GM21723 (cell line): ENCODE measurements at regions not wholly inside any gene's neighbourhood (a gene's known extent, or its start where the extent isn't known, plus 50 kb on each side); places are given as distances from the start of the nearest gene placed in this dataset.

ENCODE experiments used
- ATAC-seq: cut with Tn5 transposase; IDR thresholded peaks from one replicate; pipeline ENCODE4 v1.9.1; 2021; ENCODE audit warnings: mild to moderate bottlenecking, moderate library complexity; ENCODE audit not compliant: unreplicated experiment

GRCh38 chr3:124563376-124563775, 166.9 kb upstream of the UMPS start:
- no peak for ATAC-seq

- ATAC-seq: no peak
These were observed 165.2 kb upstream of the UMPS start for GRCh38 chr3:124565013-124565412.

GRCh38 chr3:124565551-124565950, 164.7 kb upstream of the UMPS start:
- ATAC-seq: no peak

- no peak for ATAC-seq
These were observed 163.6 kb upstream of the UMPS start for GRCh38 chr3:124566701-124567100.

GRCh38 chr3:124567179-124567578, 163.1 kb upstream of the UMPS start:
- no peak for ATAC-seq

- ATAC-seq: no peak
These were observed 160.5 kb upstream of the UMPS start for GRCh38 chr3:124569761-124570160.

- ATAC-seq: no peak
These were observed 160.0 kb upstream of the UMPS start for GRCh38 chr3:124570232-124570631.

- no peak for ATAC-seq
These were observed 157.3 kb upstream of the UMPS start for GRCh38 chr3:124572851-124573405.

GRCh38 chr3:124574012-124574411, 156.2 kb upstream of the UMPS start:
- no peak for ATAC-seq

- peak; percentile 60 for ATAC-seq
These were observed 153.4 kb upstream of the UMPS start for GRCh38 chr3:124576565-124577493.

GRCh38 chr3:124577494-124578167, 152.6 kb upstream of the UMPS start:
- ATAC-seq: peak; percentile 83

- ATAC-seq: no peak
These were observed 150.6 kb upstream of the UMPS start for GRCh38 chr3:124579641-124580040.

- ATAC-seq: no peak
These were observed 148.1 kb upstream of the UMPS start for GRCh38 chr3:124582196-124582595.

GRCh38 chr3:124582621-124583395, 147.4 kb upstream of the UMPS start:
- ATAC-seq: no peak

- ATAC-seq: no peak
These were observed 146.1 kb upstream of the UMPS start for GRCh38 chr3:124584245-124584551.

GRCh38 chr3:124584552-124585391, 145.5 kb upstream of the UMPS start:
- no peak for ATAC-seq

- ATAC-seq: no peak
These were observed 143.9 kb upstream of the UMPS start for GRCh38 chr3:124586126-124587052.

- ATAC-seq: no peak
These were observed 143.2 kb upstream of the UMPS start for GRCh38 chr3:124587053-124587408.

GRCh38 chr3:124588036-124588435, 142.2 kb upstream of the UMPS start:
- ATAC-seq: no peak
